ENCODE measurements at regions not wholly inside any gene's neighbourhood (a gene's known extent, or its start where the extent isn't known, plus 50 kb on each side); places are given as distances from the start of the nearest gene placed in this dataset.

- TF ChIP-seq CTCF (IDR thresholded peaks at IDR 0.05; ENCODE audit: insufficient read depth, low read depth, low read length) (no peak), EZH2 (IDR thresholded peaks at IDR 0.05; ENCODE audit: insufficient read depth, low read length) (no peak)
These were observed 483.6 kb downstream of the MN1 start for GRCh38 chr22:27317971-27318428.

Data from astrocyte (in vitro differentiated cells and primary cell).